ENCODE measurements at regions not wholly inside any gene's neighbourhood (a gene's known extent, or its start where the extent isn't known, plus 50 kb on each side); places are given as distances from the start of the nearest gene placed in this dataset.

DNA sequence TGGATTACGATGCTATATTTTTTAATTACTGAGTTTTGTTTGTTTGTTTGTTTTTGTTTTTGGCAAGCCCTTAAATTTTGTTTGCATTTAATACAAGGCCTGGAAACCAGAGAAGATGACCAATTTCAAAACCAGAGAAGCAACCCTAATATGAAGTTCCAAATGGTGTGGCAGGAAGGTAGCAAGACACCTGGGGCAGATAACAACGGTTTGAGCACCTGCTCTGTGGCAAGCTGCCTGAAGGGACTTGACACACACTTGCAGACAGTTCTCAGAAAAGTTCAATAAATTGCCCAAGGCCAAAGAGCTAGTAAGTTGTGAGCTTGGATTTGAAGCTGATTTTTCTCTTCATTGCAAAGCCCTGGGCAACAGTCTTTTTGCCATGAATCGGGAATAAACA, 151.2 kb upstream of the UBE2E1 start:
- TF ChIP-seq, protein P1, sequence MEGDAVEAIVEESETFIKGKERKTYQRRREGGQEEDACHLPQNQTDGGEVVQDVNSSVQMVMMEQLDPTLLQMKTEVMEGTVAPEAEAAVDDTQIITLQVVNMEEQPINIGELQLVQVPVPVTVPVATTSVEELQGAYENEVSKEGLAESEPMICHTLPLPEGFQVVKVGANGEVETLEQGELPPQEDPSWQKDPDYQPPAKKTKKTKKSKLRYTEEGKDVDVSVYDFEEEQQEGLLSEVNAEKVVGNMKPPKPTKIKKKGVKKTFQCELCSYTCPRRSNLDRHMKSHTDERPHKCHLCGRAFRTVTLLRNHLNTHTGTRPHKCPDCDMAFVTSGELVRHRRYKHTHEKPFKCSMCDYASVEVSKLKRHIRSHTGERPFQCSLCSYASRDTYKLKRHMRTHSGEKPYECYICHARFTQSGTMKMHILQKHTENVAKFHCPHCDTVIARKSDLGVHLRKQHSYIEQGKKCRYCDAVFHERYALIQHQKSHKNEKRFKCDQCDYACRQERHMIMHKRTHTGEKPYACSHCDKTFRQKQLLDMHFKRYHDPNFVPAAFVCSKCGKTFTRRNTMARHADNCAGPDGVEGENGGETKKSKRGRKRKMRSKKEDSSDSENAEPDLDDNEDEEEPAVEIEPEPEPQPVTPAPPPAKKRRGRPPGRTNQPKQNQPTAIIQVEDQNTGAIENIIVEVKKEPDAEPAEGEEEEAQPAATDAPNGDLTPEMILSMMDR (IDR thresholded peaks at IDR 0.05; ENCODE audit: borderline replicate concordance): no peak
- intact Hi-C loops (cut with micrococcal nuclease): no loop called here
- H3K4me1 ChIP-seq: peaks cover 7% of the 10 kb centered on the region

DNA sequence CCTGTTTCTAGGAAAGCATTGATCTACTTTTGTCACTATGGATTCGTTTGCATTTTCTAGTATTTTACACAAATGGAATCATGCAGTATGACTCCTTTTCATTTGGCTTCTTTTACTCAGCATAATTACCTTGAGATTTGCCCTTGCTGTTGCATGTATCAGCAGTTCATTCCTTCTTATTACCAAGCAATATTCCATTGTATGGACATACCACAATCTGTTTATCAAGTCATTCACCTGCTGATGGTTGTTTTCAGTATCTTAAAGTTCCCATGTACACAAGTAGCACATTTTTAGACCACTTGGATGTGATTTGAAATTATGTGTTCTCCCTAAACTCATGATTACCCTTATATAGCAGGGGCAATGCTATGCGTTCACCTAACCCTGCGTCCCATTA, 150.0 kb upstream of the UBE2E1 start:
- TF ChIP-seq, protein P1 (IDR thresholded peaks at IDR 0.05; ENCODE audit: borderline replicate concordance): no peak
- Histone ChIP-seq H3K4me1 (peaks cover 3% of the 10 kb centered on the region), H3K36me3 (no peaks in the 10 kb centered on the region), H3K4me3 (no peak overlapping the region), H3K27me3 (ENCODE audit: low read depth) (no peaks in the 10 kb centered on the region), H3K9me3 (replicated peaks) (peaks cover 12% of the 10 kb centered on the region), H3K27ac (replicated peaks) (no peak overlapping the region)
- no peak for DNase-seq
- intact Hi-C loops (cut with micrococcal nuclease): no loop called here

More for the DNA sequence above, 151.2 kb upstream of the UBE2E1 start:
- DNase-seq: no peak
- Histone ChIP-seq H3K4me3 (no peak overlapping the region), H3K27ac (replicated peaks) (no peak overlapping the region), H3K36me3 (no peaks in the 10 kb centered on the region), H3K27me3 (ENCODE audit: low read depth) (no peaks in the 10 kb centered on the region), H3K9me3 (replicated peaks) (peaks cover 12% of the 10 kb centered on the region)

DNA sequence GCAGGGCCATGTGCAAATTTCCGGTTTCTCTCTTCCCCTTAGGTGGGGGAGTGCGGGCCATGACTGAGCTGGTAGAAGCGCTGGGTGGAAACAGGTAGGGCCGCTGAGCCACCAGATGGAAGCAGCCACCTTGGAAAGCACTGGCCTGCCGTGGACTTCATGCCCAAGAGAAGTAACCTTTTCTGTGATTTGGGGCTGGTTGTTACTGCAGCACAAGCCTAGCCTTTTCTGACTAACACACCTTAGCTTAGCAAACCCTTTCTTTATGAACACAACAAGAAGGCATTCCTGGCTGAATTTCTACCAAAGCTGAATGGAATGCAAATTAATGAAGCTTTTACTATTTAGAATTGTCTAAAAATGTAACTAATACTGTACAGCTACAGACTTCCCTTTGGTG, 149.6 kb upstream of the UBE2E1 start:
- intact Hi-C loops (cut with micrococcal nuclease): no loop called here
- DNase-seq: no peak
- H3K27me3 ChIP-seq (ENCODE audit: low read depth): no peaks in the 10 kb centered on the region

DNA sequence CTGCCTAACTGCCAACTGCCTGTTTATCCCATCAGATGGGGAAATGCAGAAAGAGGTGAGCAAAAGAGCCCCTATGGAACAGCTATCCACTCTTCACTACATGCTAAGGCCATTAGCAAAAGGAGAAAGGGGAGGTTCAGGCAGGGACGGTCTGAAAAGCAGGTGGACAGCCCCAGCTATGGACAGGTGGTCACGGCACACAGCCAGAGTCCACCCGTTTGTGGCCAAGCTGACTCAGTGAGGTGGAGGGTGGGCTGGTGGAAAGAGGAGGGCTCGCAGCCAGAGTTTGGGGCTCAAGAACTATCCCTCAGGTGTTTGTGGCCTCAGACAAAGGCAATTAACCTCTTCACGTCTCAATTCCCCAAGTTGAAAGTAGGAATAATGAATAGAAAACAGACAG, 148.9 kb upstream of the UBE2E1 start:
- no peak for DNase-seq
- Histone ChIP-seq H3K4me3 (no peak overlapping the region), H3K27me3 (ENCODE audit: low read depth) (no peaks in the 10 kb centered on the region), H3K36me3 (no peaks in the 10 kb centered on the region), H3K4me1 (no peaks in the 10 kb centered on the region), H3K27ac (replicated peaks) (no peak overlapping the region), H3K9me3 (replicated peaks) (peaks cover 12% of the 10 kb centered on the region)
- TF ChIP-seq, protein P1 (IDR thresholded peaks at IDR 0.05; ENCODE audit: borderline replicate concordance): no peak
- intact Hi-C loops (cut with micrococcal nuclease): no loop called here

More for the DNA sequence above, 149.6 kb upstream of the UBE2E1 start:
- TF ChIP-seq, protein P1 (IDR thresholded peaks at IDR 0.05; ENCODE audit: borderline replicate concordance): no peak
- Histone ChIP-seq H3K4me1 (no peaks in the 10 kb centered on the region), H3K27ac (replicated peaks) (no peak overlapping the region), H3K9me3 (replicated peaks) (peaks cover 12% of the 10 kb centered on the region), H3K36me3 (no peaks in the 10 kb centered on the region), H3K4me3 (no peak overlapping the region)

DNA sequence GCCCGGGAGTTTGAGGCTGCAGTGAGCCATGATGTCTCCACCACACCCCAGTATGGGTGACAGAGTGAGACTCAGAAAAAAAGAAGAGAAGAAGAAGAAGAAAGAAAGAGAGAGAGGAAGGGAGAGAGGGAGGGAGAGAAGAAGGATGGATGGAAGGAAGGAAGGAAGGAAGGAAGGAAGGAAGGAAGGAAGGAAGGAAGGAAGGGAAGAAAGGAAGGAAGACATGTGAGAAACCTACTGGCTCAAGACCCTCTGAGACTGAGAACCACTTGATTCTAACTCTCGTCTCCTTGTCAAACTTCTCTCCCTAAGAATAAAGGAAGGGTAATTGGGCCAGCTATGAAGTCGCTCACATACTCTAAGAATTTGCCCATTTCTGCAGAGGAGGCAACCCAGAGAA, 148.1 kb upstream of the UBE2E1 start:
- no peak for DNase-seq
- Histone ChIP-seq H3K4me1 (no peaks in the 10 kb centered on the region), H3K27ac (replicated peaks) (no peak overlapping the region), H3K4me3 (no peak overlapping the region), H3K36me3 (no peaks in the 10 kb centered on the region), H3K9me3 (replicated peaks) (peaks cover 12% of the 10 kb centered on the region), H3K27me3 (ENCODE audit: low read depth) (no peaks in the 10 kb centered on the region)
- TF ChIP-seq, protein P1 (IDR thresholded peaks at IDR 0.05; ENCODE audit: borderline replicate concordance): no peak
- intact Hi-C loops (cut with micrococcal nuclease): no loop called here

DNA sequence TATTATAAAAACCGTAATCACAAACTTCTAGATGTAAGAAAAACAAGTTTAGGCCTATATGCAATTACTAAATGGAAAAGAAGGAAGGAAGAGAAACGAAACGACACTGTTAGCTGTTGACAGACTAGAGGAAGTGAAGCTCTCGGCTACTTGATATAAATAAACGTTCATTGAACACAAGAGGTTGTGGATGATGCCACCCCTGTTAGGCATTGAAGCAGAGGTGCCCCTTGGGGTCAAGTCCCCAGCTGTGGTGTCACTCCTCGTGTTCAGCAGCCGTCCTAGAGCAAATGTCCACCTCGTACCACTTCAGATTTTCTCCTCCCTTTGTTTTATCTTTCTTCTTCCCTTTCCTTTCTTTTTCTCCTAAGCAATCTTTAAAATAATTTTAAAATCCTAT, 146.5 kb upstream of the UBE2E1 start:
- TF ChIP-seq, protein P1 (IDR thresholded peaks at IDR 0.05; ENCODE audit: borderline replicate concordance): no peak
- intact Hi-C loops (cut with micrococcal nuclease): no loop called here

More for the DNA sequence above, 146.5 kb upstream of the UBE2E1 start:
- no peak for DNase-seq
- Histone ChIP-seq H3K4me1 (no peaks in the 10 kb centered on the region), H3K4me3 (no peak overlapping the region), H3K27ac (replicated peaks) (no peak overlapping the region), H3K36me3 (no peaks in the 10 kb centered on the region), H3K9me3 (replicated peaks) (peaks cover 12% of the 10 kb centered on the region), H3K27me3 (ENCODE audit: low read depth) (no peaks in the 10 kb centered on the region)
